ENCODE measurements at regions not wholly inside any gene's neighbourhood (a gene's known extent, or its start where the extent isn't known, plus 50 kb on each side); places are given as distances from the start of the nearest gene placed in this dataset.
"Not testable (repeated sequence)": the region's sequence is repeated elsewhere in the genome, so short reads cannot be mapped to it uniquely, and the experiment has no call there.

DNA sequence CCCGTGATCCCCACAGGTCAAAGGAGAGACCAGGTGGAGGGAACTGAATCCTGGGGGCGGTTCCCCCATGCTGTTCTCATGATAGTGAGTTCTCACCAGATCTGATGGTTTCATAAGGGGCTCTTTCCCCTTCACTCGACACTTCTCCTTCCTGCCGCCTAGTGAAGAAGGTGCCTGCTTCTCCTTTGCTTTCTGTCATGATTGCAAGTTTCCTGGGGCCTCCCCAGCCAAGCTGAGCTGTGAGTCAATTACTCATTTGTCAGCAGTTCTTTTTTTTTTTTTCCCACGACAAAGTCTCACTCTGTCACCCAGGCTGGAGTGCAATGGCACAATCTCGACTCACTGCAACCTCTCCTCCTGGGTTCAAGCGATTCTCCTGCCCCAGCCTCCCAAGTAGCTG lies 1530.4 kb downstream of the BRD1 start:
- H3K9me3 ChIP-seq (ENCODE audit: control insufficient read depth in 5 of 5, low read length in 5 of 5) = no peaks in the 10 kb centered on the region
- H3K9ac ChIP-seq (ENCODE audit: low read length in 5 of 5) = no peak overlapping the region
- peaks cover 0 to 6% (median 4%) of the 10 kb centered on the region in 5 donors for H3K27me3 ChIP-seq (ENCODE audit: control insufficient read depth in 5 of 5, insufficient read depth in 4 of 5, low read length in 5 of 5)
- no peak overlapping the region for H3K27ac ChIP-seq (ENCODE audit: low read depth, low read length)
- H3K4me3 ChIP-seq (ENCODE audit: low read depth in 1 of 5, low read length in 5 of 5) = no peak overlapping the region
- H3K4me1 ChIP-seq (ENCODE audit: control insufficient read depth in 5 of 5, insufficient read depth in 5 of 5, low read length in 5 of 5) = no peaks in the 10 kb centered on the region
- H3K36me3 ChIP-seq (ENCODE audit: control insufficient read depth in 5 of 5, insufficient read depth in 5 of 5, low read length in 5 of 5) = no peaks in the 10 kb centered on the region

GRCh38 chr22:48289954-48290353 lies 1527.5 kb downstream of the TBC1D22A start:
- H3K36me3 ChIP-seq (ENCODE audit: control insufficient read depth in 5 of 5, insufficient read depth in 5 of 5, low read length in 5 of 5); H3K27me3 ChIP-seq (ENCODE audit: control insufficient read depth in 5 of 5, insufficient read depth in 4 of 5, low read length in 5 of 5); H3K4me1 ChIP-seq (ENCODE audit: control insufficient read depth in 5 of 5, insufficient read depth in 5 of 5, low read length in 5 of 5); H3K9ac ChIP-seq (ENCODE audit: low read length in 5 of 5); H3K4me3 ChIP-seq (ENCODE audit: low read depth in 1 of 5, low read length in 5 of 5); H3K9me3 ChIP-seq (ENCODE audit: control insufficient read depth in 5 of 5, low read length in 5 of 5); H3K27ac ChIP-seq (ENCODE audit: low read depth, low read length): not testable (repeated sequence)

DNA sequence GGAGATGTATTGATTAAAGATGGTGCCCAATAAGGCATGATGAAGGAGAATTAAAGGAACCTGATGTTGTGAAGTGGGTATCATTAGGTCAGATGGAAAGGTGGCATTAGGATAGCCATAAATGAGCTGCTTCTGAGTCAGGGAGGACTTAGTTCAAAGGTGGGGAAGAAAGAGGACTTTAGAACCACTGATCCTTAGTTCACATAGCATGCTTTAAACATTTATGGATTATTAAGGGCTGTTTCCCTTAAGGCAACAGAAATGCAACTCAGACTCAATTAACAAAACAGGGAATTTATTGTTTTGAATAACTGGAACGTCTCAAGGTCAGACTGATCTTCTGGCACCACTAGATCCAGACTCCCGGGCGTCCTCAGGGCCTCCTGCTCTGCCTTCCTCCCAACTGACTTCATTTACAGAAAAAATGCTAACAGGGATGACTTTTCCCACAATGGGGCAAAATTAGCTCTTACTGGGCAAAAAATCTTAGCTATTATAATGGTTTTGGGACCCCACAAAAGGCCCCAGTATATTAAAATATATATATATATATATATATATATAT lies 1526.0 kb downstream of the TBC1D22A start:
- Histone ChIP-seq H3K4me1 (ENCODE audit: control insufficient read depth in 5 of 5, insufficient read depth in 5 of 5, low read length in 5 of 5) (no peaks in the 10 kb centered on the region), H3K36me3 (ENCODE audit: control insufficient read depth in 5 of 5, insufficient read depth in 5 of 5, low read length in 5 of 5) (no peaks in the 10 kb centered on the region), H3K4me3 (ENCODE audit: low read depth in 1 of 5, low read length in 5 of 5) (no peak overlapping the region)

GRCh38 chr22:48287031-48287430 lies 1524.6 kb downstream of the TBC1D22A start:
- peaks cover 0 to 14% (median 5%) of the 10 kb centered on the region in 5 donors for H3K9me3 ChIP-seq (ENCODE audit: control insufficient read depth in 5 of 5, low read length in 5 of 5)
- H3K4me3 ChIP-seq (ENCODE audit: low read depth in 1 of 5, low read length in 5 of 5) = no peak overlapping the region
- peaks cover 0 to 5% (median 0%) of the 10 kb centered on the region in 5 donors for H3K27me3 ChIP-seq (ENCODE audit: control insufficient read depth in 5 of 5, insufficient read depth in 4 of 5, low read length in 5 of 5)
- H3K9ac ChIP-seq (ENCODE audit: low read length in 5 of 5) = no peak overlapping the region
- no peak overlapping the region for H3K27ac ChIP-seq (ENCODE audit: low read depth, low read length)
- H3K4me1 ChIP-seq (ENCODE audit: control insufficient read depth in 5 of 5, insufficient read depth in 5 of 5, low read length in 5 of 5) = no peaks in the 10 kb centered on the region
- no peaks in the 10 kb centered on the region for H3K36me3 ChIP-seq (ENCODE audit: control insufficient read depth in 5 of 5, insufficient read depth in 5 of 5, low read length in 5 of 5)

More for the DNA sequence above, 1526.0 kb downstream of the TBC1D22A start:
- peaks cover 0 to 5% (median 0%) of the 10 kb centered on the region in 5 donors for H3K27me3 ChIP-seq (ENCODE audit: control insufficient read depth in 5 of 5, insufficient read depth in 4 of 5, low read length in 5 of 5)
- no peak overlapping the region for H3K9ac ChIP-seq (ENCODE audit: low read length in 5 of 5)
- H3K27ac ChIP-seq (ENCODE audit: low read depth, low read length) = no peak overlapping the region
- peaks cover 0 to 14% (median 5%) of the 10 kb centered on the region in 5 donors for H3K9me3 ChIP-seq (ENCODE audit: control insufficient read depth in 5 of 5, low read length in 5 of 5)

GRCh38 chr22:48284671-48285070 lies 1522.2 kb downstream of the TBC1D22A start:
- peaks cover 0 to 5% (median 0%) of the 10 kb centered on the region in 5 donors for H3K27me3 ChIP-seq (ENCODE audit: control insufficient read depth in 5 of 5, insufficient read depth in 4 of 5, low read length in 5 of 5)

GRCh38 chr22:48282804-48283203 lies 1520.4 kb downstream of the TBC1D22A start:
- no peak overlapping the region for H3K9ac ChIP-seq (ENCODE audit: low read length in 5 of 5)
- no peak overlapping the region for H3K27ac ChIP-seq (ENCODE audit: low read depth, low read length)
- no peaks in the 10 kb centered on the region for H3K4me1 ChIP-seq (ENCODE audit: control insufficient read depth in 5 of 5, insufficient read depth in 5 of 5, low read length in 5 of 5)
- H3K4me3 ChIP-seq (ENCODE audit: low read depth in 1 of 5, low read length in 5 of 5) = no peak overlapping the region
- H3K9me3 ChIP-seq (ENCODE audit: control insufficient read depth in 5 of 5, low read length in 5 of 5) = peaks cover 0 to 8% (median 3%) of the 10 kb centered on the region in 5 donors
- no peaks in the 10 kb centered on the region for H3K36me3 ChIP-seq (ENCODE audit: control insufficient read depth in 5 of 5, insufficient read depth in 5 of 5, low read length in 5 of 5)
- peaks cover 7 to 18% (median 9%) of the 10 kb centered on the region in 5 donors for H3K27me3 ChIP-seq (ENCODE audit: control insufficient read depth in 5 of 5, insufficient read depth in 4 of 5, low read length in 5 of 5)

More at GRCh38 chr22:48284671-48285070, 1522.2 kb downstream of the TBC1D22A start:
- Histone ChIP-seq H3K36me3 (ENCODE audit: control insufficient read depth in 5 of 5, insufficient read depth in 5 of 5, low read length in 5 of 5) (no peaks in the 10 kb centered on the region), H3K4me3 (ENCODE audit: low read depth in 1 of 5, low read length in 5 of 5) (no peak overlapping the region), H3K4me1 (ENCODE audit: control insufficient read depth in 5 of 5, insufficient read depth in 5 of 5, low read length in 5 of 5) (no peaks in the 10 kb centered on the region), H3K9ac (ENCODE audit: low read length in 5 of 5) (no peak overlapping the region), H3K27ac (ENCODE audit: low read depth, low read length) (no peak overlapping the region), H3K9me3 (ENCODE audit: control insufficient read depth in 5 of 5, low read length in 5 of 5) (peaks cover 0 to 14% (median 3%) of the 10 kb centered on the region in 5 donors)

DNA sequence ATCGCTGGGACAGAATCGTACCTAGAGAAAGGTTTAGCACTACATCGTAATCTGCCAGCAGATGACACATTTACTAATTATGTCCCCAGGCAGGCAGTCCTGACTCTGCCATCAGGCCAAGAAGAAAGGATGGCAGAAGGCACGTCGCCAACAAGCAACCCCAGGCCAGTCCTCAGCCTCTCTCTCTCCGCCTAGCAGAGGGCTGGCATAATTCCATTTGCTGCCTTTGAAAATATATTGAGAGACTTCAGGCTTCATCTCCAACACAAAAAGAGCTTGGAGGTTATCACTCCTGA lies 1517.0 kb downstream of the TBC1D22A start:
- no peak overlapping the region for H3K27ac ChIP-seq (ENCODE audit: low read depth, low read length)
- no peaks in the 10 kb centered on the region for H3K36me3 ChIP-seq (ENCODE audit: control insufficient read depth in 5 of 5, insufficient read depth in 5 of 5, low read length in 5 of 5)
- H3K4me1 ChIP-seq (ENCODE audit: control insufficient read depth in 5 of 5, insufficient read depth in 5 of 5, low read length in 5 of 5) = no peaks in the 10 kb centered on the region
- no peak overlapping the region for H3K4me3 ChIP-seq (ENCODE audit: low read depth in 1 of 5, low read length in 5 of 5)
- H3K27me3 ChIP-seq (ENCODE audit: control insufficient read depth in 5 of 5, insufficient read depth in 4 of 5, low read length in 5 of 5) = peaks cover 16 to 37% (median 21%) of the 10 kb centered on the region in 5 donors
- H3K9me3 ChIP-seq (ENCODE audit: control insufficient read depth in 5 of 5, low read length in 5 of 5) = peaks cover 0 to 5% (median 0%) of the 10 kb centered on the region in 5 donors
- no peak overlapping the region for H3K9ac ChIP-seq (ENCODE audit: low read length in 5 of 5)

DNA sequence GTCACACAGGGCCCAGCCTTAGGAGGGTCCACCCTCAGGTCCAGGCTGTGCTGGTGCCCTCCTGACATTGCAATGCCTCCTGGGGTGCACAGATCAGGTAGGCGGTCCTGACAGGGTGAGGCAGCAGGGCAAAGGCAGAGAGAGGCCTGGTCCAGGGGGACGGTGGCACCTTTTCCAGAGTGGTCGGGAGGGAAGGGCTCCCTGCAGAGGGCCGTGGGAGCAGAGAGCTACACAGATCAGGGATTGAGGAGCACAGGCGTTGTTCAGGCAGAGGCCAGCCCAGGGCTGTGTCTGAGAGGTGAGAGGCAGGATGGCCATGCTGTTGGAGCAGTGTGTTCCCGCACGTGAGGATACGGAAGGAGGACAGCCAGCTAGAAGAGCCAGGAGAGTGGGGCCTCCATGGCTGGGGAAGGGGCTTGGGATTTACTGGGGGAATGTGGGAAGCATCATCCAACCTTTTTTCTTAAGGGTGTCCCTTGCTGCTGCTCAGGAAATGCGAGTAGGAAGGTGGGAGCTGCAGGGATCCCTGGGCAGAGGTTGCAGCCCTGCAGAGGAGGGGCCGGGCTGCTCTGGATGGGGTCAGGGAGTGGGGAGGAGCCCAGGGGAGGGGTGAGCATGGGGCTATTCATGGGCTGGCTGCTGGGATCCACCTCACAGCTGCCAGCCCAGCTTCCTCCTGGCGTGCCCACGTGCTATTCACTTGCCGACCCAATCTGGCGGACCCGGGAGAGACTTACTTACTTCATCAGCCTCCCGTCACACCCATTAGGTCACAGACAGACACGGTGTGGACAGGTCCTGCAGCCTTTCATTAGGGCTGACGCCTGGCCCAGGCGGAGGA lies 1516.4 kb downstream of the TBC1D22A start:
- Histone ChIP-seq H3K27ac (ENCODE audit: low read depth, low read length) (no peak overlapping the region), H3K36me3 (ENCODE audit: control insufficient read depth in 5 of 5, insufficient read depth in 5 of 5, low read length in 5 of 5) (no peaks in the 10 kb centered on the region), H3K27me3 (ENCODE audit: control insufficient read depth in 5 of 5, insufficient read depth in 4 of 5, low read length in 5 of 5) (peaks cover 16 to 37% (median 21%) of the 10 kb centered on the region in 5 donors), H3K9ac (ENCODE audit: low read length in 5 of 5) (no peak overlapping the region), H3K9me3 (ENCODE audit: control insufficient read depth in 5 of 5, low read length in 5 of 5) (peaks cover 0 to under 1% (median 0%) of the 10 kb centered on the region in 5 donors), H3K4me3 (ENCODE audit: low read depth in 1 of 5, low read length in 5 of 5) (no peak overlapping the region), H3K4me1 (ENCODE audit: control insufficient read depth in 5 of 5, insufficient read depth in 5 of 5, low read length in 5 of 5) (no peaks in the 10 kb centered on the region)

- H3K4me1 ChIP-seq (ENCODE audit: control insufficient read depth in 5 of 5, insufficient read depth in 5 of 5, low read length in 5 of 5) = no peaks in the 10 kb centered on the region
- no peak overlapping the region for H3K9ac ChIP-seq (ENCODE audit: low read length in 5 of 5)
- H3K4me3 ChIP-seq (ENCODE audit: low read depth in 1 of 5, low read length in 5 of 5) = no peak overlapping the region
- H3K27ac ChIP-seq (ENCODE audit: low read depth, low read length) = no peak overlapping the region
- H3K27me3 ChIP-seq (ENCODE audit: control insufficient read depth in 5 of 5, insufficient read depth in 4 of 5, low read length in 5 of 5) = peaks cover 16 to 37% (median 21%) of the 10 kb centered on the region in 5 donors
- H3K36me3 ChIP-seq (ENCODE audit: control insufficient read depth in 5 of 5, insufficient read depth in 5 of 5, low read length in 5 of 5) = no peaks in the 10 kb centered on the region
- no peaks in the 10 kb centered on the region for H3K9me3 ChIP-seq (ENCODE audit: control insufficient read depth in 5 of 5, low read length in 5 of 5)
Observed at GRCh38 chr22:48277868-48278581, 1515.6 kb downstream of the TBC1D22A start.
